D721Med (cell line): ENCODE measurements at regions not wholly inside any gene's neighbourhood (a gene's known extent, or its start where the extent isn't known, plus 50 kb on each side); places are given as distances from the start of the nearest gene placed in this dataset.

Experiments used
- DNase-seq: peaks from one replicate; pipeline ENCODE4 v3.0.0; 2011; ENCODE audit warnings: low spot score; ENCODE audit not compliant: insufficient read length
- FAIRE-seq: peaks from 2 replicates; lab custom pipeline; 2011; peaks lifted over from hg19 to GRCh38; lab: Jason Lieb, UNC
- CTCF ChIP-seq: IDR thresholded peaks from 2 replicates; pipeline ENCODE4 v1.5.1; 2012; ENCODE audit warnings: mild to moderate bottlenecking, control low read depth; ENCODE audit not compliant: insufficient read depth; ENCODE audit errors: missing control alignments

- DNase-seq (no peak), FAIRE-seq (no peak)
- TF ChIP-seq CTCF: no peak
These were observed 241.2 kb downstream of the TFAP2C start for GRCh38 chr20:56870271-56870670.

- no peak for TF ChIP-seq CTCF
- no peak for FAIRE-seq
These were observed 242.6 kb downstream of the TFAP2C start for GRCh38 chr20:56871691-56872090.

GRCh38 chr20:56872620-56873458 lies 243.7 kb downstream of the TFAP2C start:
- DNase-seq (no peak), FAIRE-seq (no peak)
- TF ChIP-seq CTCF: no peak

More at GRCh38 chr20:56871691-56872090, 242.6 kb downstream of the TFAP2C start:
- no peak for DNase-seq

- no peak for DNase-seq
- FAIRE-seq: no peak
- TF ChIP-seq CTCF: no peak
These were observed 244.7 kb downstream of the TFAP2C start for GRCh38 chr20:56873836-56874235.

- FAIRE-seq (no peak), DNase-seq (no peak)
- TF ChIP-seq CTCF: no peak
These were observed 246.1 kb downstream of the TFAP2C start for GRCh38 chr20:56875052-56875659.

GRCh38 chr20:56875803-56876202 lies 246.7 kb downstream of the TFAP2C start:
- FAIRE-seq (no peak), DNase-seq (no peak)
- TF ChIP-seq CTCF: no peak

GRCh38 chr20:56885521-56885920 lies 256.4 kb downstream of the TFAP2C start:
- TF ChIP-seq CTCF: no peak
- no peak for FAIRE-seq
- DNase-seq: no peak
